HCT116 (cell line): ENCODE measurements at regions not wholly inside any gene's neighbourhood (a gene's known extent, or its start where the extent isn't known, plus 50 kb on each side); places are given as distances from the start of the nearest gene placed in this dataset.
"Not testable (repeated sequence)": the region's sequence is repeated elsewhere in the genome, so short reads cannot be mapped to it uniquely, and the experiment has no call there.

ENCODE experiments used
- CBX3 ChIP-seq: IDR thresholded peaks from 2 replicates; pipeline ENCODE4 v1.6.1; 2012; ENCODE audit warnings: low read depth
- CTCF ChIP-seq, 3 experiments: fragments of 200-600 bp in 1 of 3; sonication (generic) in 1 of 3; IDR thresholded peaks in 2 of 3; conservative IDR thresholded peaks in 1 of 3; 2 replicates each; pipeline ENCODE4 v1.5.1; 2012 to 2017; ENCODE audit warnings: low read depth in 2 of 3, low read length in 2 of 3, antibody characterized with exemption in 1 of 3, borderline replicate concordance in 1 of 3, control low read depth in 1 of 3, mild to moderate bottlenecking in 1 of 3, mixed read lengths in 1 of 3, mixed run types in 1 of 3, moderate library complexity in 1 of 3; ENCODE audit not compliant: insufficient read depth in 1 of 3
- POLR2A ChIP-seq: IDR thresholded peaks from 2 replicates; pipeline ENCODE4 v1.7.0; 2011; ENCODE audit warnings: borderline replicate concordance; ENCODE audit not compliant: insufficient read depth, insufficient read length; ENCODE audit errors: extremely low read depth
- SP1 ChIP-seq: IDR thresholded peaks from 2 replicates; pipeline ENCODE4 v1.6.1; 2012; ENCODE audit warnings: low read depth

- not testable (repeated sequence) for TF ChIP-seq POLR2A; CTCF (IDR thresholded peaks at IDR 0.05 in 2 of 3, conservative IDR thresholded peaks at IDR 0.05 in 1 of 3; ENCODE audit: borderline replicate concordance in 1 of 3, insufficient read depth in 1 of 3, low read depth in 2 of 3, low read length in 2 of 3); SP1; CBX3
These were observed 103.0 kb upstream of the FAM25C start for GRCh38 chr10:48102410-48103146.
